NT2/D1 (cell line): ENCODE measurements at regions not wholly inside any gene's neighbourhood (a gene's known extent, or its start where the extent isn't known, plus 50 kb on each side); places are given as distances from the start of the nearest gene placed in this dataset.

Experiments used
- DNase-seq: peaks from one replicate; pipeline ENCODE4 v3.0.0-alpha.2; 2011; ENCODE audit warnings: low read depth, low spot score
- H3K27me3 ChIP-seq: 2 replicates; pipeline ENCODE4 v1.6.0; 2011; ENCODE audit warnings: mild to moderate bottlenecking; ENCODE audit not compliant: insufficient read length, insufficient read depth
- H3K36me3 ChIP-seq: 2 replicates; pipeline ENCODE4 v1.6.1; 2011; ENCODE audit warnings: mild to moderate bottlenecking, low read length, mixed read lengths; ENCODE audit not compliant: insufficient read depth, insufficient read length
- H3K4me1 ChIP-seq: 2 replicates; pipeline ENCODE4 v1.5.1; 2011; ENCODE audit not compliant: insufficient read depth, insufficient read length
- H3K4me3 ChIP-seq: 2 replicates; pipeline ENCODE4 v1.5.1; 2011; ENCODE audit warnings: low read depth; ENCODE audit not compliant: insufficient read length
- H3K9ac ChIP-seq: 2 replicates; pipeline ENCODE4 v1.6.0; 2011; ENCODE audit warnings: low read depth; ENCODE audit not compliant: insufficient read length
- H3K9me3 ChIP-seq: 2 replicates; pipeline ENCODE4 v1.5.1; 2011; ENCODE audit warnings: mild to moderate bottlenecking, low read length; ENCODE audit not compliant: insufficient read depth
- SUZ12 ChIP-seq: IDR thresholded peaks from 2 replicates; pipeline ENCODE4 v1.6.1; 2011; ENCODE audit not compliant: insufficient read length, insufficient read depth; ENCODE audit errors: extremely low read depth
- YY1 ChIP-seq: IDR thresholded peaks from 2 replicates; pipeline ENCODE4 v1.6.1; 2011; ENCODE audit not compliant: insufficient read length, insufficient read depth
- ZNF274 ChIP-seq: IDR thresholded peaks from 2 replicates; pipeline ENCODE4 v1.6.1; 2011; ENCODE audit warnings: mild to moderate bottlenecking, low read depth, low read length

- Histone ChIP-seq H3K4me1 (peaks cover 6% of the 10 kb centered on the region), H3K9ac (no peak overlapping the region), H3K36me3 (peaks cover 6% of the 10 kb centered on the region), H3K27me3 (no peaks in the 10 kb centered on the region), H3K4me3 (no peak overlapping the region), H3K9me3 (no peaks in the 10 kb centered on the region)
- no peak for DNase-seq
- no peak for TF ChIP-seq ZNF274
- TF ChIP-seq SUZ12: no peak
- TF ChIP-seq YY1: no peak
Measured at GRCh38 chr22:48534395-48534958, 1293.2 kb downstream of the BRD1 start.

- no peak overlapping the region for H3K9ac ChIP-seq
- peaks cover 6% of the 10 kb centered on the region for H3K4me1 ChIP-seq
- H3K27me3 ChIP-seq: no peaks in the 10 kb centered on the region
- no peaks in the 10 kb centered on the region for H3K9me3 ChIP-seq
- no peak for DNase-seq
- H3K4me3 ChIP-seq: no peak overlapping the region
- peaks cover 6% of the 10 kb centered on the region for H3K36me3 ChIP-seq
- TF ChIP-seq ZNF274 (no peak), SUZ12 (no peak), YY1 (no peak)
Measured at GRCh38 chr22:48532986-48533385, 1294.7 kb downstream of the BRD1 start.

- Histone ChIP-seq H3K27me3 (no peaks in the 10 kb centered on the region), H3K36me3 (peaks cover 6% of the 10 kb centered on the region), H3K9ac (no peak overlapping the region), H3K4me1 (peaks cover 6% of the 10 kb centered on the region), H3K4me3 (no peak overlapping the region), H3K9me3 (no peaks in the 10 kb centered on the region)
- no peak for DNase-seq
- TF ChIP-seq SUZ12 (no peak), ZNF274 (no peak), YY1 (no peak)
Measured at GRCh38 chr22:48531761-48532435, 1295.8 kb downstream of the BRD1 start.

GRCh38 chr22:48531108-48531507, 1296.6 kb downstream of the BRD1 start:
- Histone ChIP-seq H3K27me3 (no peaks in the 10 kb centered on the region), H3K36me3 (peaks cover 9% of the 10 kb centered on the region), H3K9ac (no peak overlapping the region), H3K4me1 (peaks cover 6% of the 10 kb centered on the region), H3K4me3 (no peak overlapping the region), H3K9me3 (no peaks in the 10 kb centered on the region)
- DNase-seq: no peak
- TF ChIP-seq YY1 (no peak), ZNF274 (no peak), SUZ12 (no peak)

- Histone ChIP-seq H3K4me3 (no peak overlapping the region), H3K4me1 (peaks cover 6% of the 10 kb centered on the region), H3K27me3 (no peaks in the 10 kb centered on the region), H3K36me3 (peaks cover 8% of the 10 kb centered on the region), H3K9me3 (no peaks in the 10 kb centered on the region), H3K9ac (no peak overlapping the region)
- no peak for DNase-seq
- TF ChIP-seq YY1: no peak
- TF ChIP-seq ZNF274: no peak
- TF ChIP-seq SUZ12: no peak
Measured at GRCh38 chr22:48530666-48531065, 1297.0 kb downstream of the BRD1 start.

- H3K36me3 ChIP-seq: peaks cover 9% of the 10 kb centered on the region
- no peaks in the 10 kb centered on the region for H3K27me3 ChIP-seq
- no peak overlapping the region for H3K4me3 ChIP-seq
- TF ChIP-seq ZNF274 (no peak), SUZ12 (no peak), YY1 (no peak)
- H3K9me3 ChIP-seq: no peaks in the 10 kb centered on the region
- H3K9ac ChIP-seq: no peak overlapping the region
- H3K4me1 ChIP-seq: peaks cover 6% of the 10 kb centered on the region
- no peak for DNase-seq
Measured at GRCh38 chr22:48528221-48528915, 1299.3 kb downstream of the BRD1 start.

- no peaks in the 10 kb centered on the region for H3K27me3 ChIP-seq
- no peak overlapping the region for H3K9ac ChIP-seq
- no peak for DNase-seq
- no peak for TF ChIP-seq ZNF274
- TF ChIP-seq SUZ12: no peak
- TF ChIP-seq YY1: no peak
- no peak overlapping the region for H3K4me3 ChIP-seq
- peaks cover 12% of the 10 kb centered on the region for H3K36me3 ChIP-seq
- peaks cover 9% of the 10 kb centered on the region for H3K4me1 ChIP-seq
- H3K9me3 ChIP-seq: no peaks in the 10 kb centered on the region
Measured at GRCh38 chr22:48523761-48524160, 1303.9 kb downstream of the BRD1 start.
